LNCaP clone FGC (cell line): ENCODE measurements at regions not wholly inside any gene's neighbourhood (a gene's known extent, or its start where the extent isn't known, plus 50 kb on each side); places are given as distances from the start of the nearest gene placed in this dataset.

ENCODE experiments used
- DNase-seq: peaks from one replicate; pipeline ENCODE4 v3.0.0-alpha.2; 2011; ENCODE audit warnings: low read depth
- H3K4me3 ChIP-seq: 2 replicates; pipeline ENCODE4 v1.5.1; 2011; ENCODE audit warnings: mild to moderate bottlenecking, low read depth, low read length, control low read depth
- CTCF ChIP-seq: IDR thresholded peaks from 2 replicates; pipeline ENCODE4 v1.5.1; 2012; ENCODE audit warnings: mild to moderate bottlenecking; ENCODE audit not compliant: control insufficient read depth, insufficient read depth; ENCODE audit errors: extremely low read depth

GRCh38 chrY:12981074-12981473 is 76.4 kb downstream of the DDX3Y start:
- no peak overlapping the region for H3K4me3 ChIP-seq
- TF ChIP-seq CTCF, result no peak
- DNase-seq, result no peak

GRCh38 chrY:12982249-12982829 is 77.7 kb downstream of the DDX3Y start:
- no peak for TF ChIP-seq CTCF
- DNase-seq, result no peak
- no peak overlapping the region for H3K4me3 ChIP-seq

GRCh38 chrY:12984637-12985344 is 80.1 kb downstream of the DDX3Y start:
- TF ChIP-seq CTCF, result no peak
- DNase-seq, result no peak
- H3K4me3 ChIP-seq, result no peak overlapping the region

GRCh38 chrY:13017493-13017892 is 112.8 kb downstream of the DDX3Y start:
- TF ChIP-seq CTCF, result no peak
- peak; percentile 38 for DNase-seq
- H3K4me3 ChIP-seq, result no peak overlapping the region

GRCh38 chrY:13019486-13019885 is 114.8 kb downstream of the DDX3Y start:
- no peak overlapping the region for H3K4me3 ChIP-seq
- TF ChIP-seq CTCF, result no peak
- no peak for DNase-seq

- TF ChIP-seq CTCF, result no peak
- DNase-seq, result no peak
- H3K4me3 ChIP-seq, result no peak overlapping the region
These were observed 116.2 kb downstream of the DDX3Y start for GRCh38 chrY:13020839-13021238.

- TF ChIP-seq CTCF, result no peak
- H3K4me3 ChIP-seq, result no peak overlapping the region
- no peak for DNase-seq
These were observed 118.9 kb downstream of the DDX3Y start for GRCh38 chrY:13023607-13024006.
